ENCODE measurements at regions not wholly inside any gene's neighbourhood (a gene's known extent, or its start where the extent isn't known, plus 50 kb on each side); places are given as distances from the start of the nearest gene placed in this dataset.

GRCh38 chr2:81747481-81748070 lies 1443.0 kb upstream of the LRRTM1 start:
- Histone ChIP-seq H3K9me3 (ENCODE audit: low read depth, low read length, poor library complexity, severe bottlenecking) (peaks cover 32% of the 10 kb centered on the region), H3K27me3 (replicated peaks; ENCODE audit: insufficient read depth, low read depth, low read length, poor library complexity) (no peaks in the 10 kb centered on the region), H3K27ac (ENCODE audit: low read depth, low read length, poor library complexity, severe bottlenecking) (no peak overlapping the region), H3K4me3 (ENCODE audit: low read depth, low read length, poor library complexity, severe bottlenecking) (no peak overlapping the region), H3K36me3 (ENCODE audit: insufficient read depth, low read length, poor library complexity, severe bottlenecking) (no peaks in the 10 kb centered on the region), H3K4me1 (ENCODE audit: insufficient read depth, low read length, poor library complexity, severe bottlenecking) (no peaks in the 10 kb centered on the region)
- intact Hi-C loops (cut with micrococcal nuclease; ENCODE audit: unreplicated experiment): no loop called here
- POLR2A ChIA-PET (ENCODE audit: low non-redundant PET): no interaction called here
- DNase-seq (ENCODE audit: low spot score): no peak
- BruUV-seq (replicated peaks): no TSS peak
- no peak for TF ChIP-seq EZH2 (IDR thresholded peaks at IDR 0.05; ENCODE audit: borderline replicate concordance, low read depth, low read length, poor library complexity, severe bottlenecking)
- TF ChIP-seq CTCF (conservative IDR thresholded peaks at IDR 0.05; ENCODE audit: low read depth, low read length): no peak
- CTCF ChIA-PET: no interaction called here

- ChIA-PET CTCF (no interaction called here), POLR2A (ENCODE audit: low non-redundant PET) (no interaction called here)
- peaks cover 31% of the 10 kb centered on the region for H3K9me3 ChIP-seq (ENCODE audit: low read depth, low read length, poor library complexity, severe bottlenecking)
- no peaks in the 10 kb centered on the region for H3K4me1 ChIP-seq (ENCODE audit: insufficient read depth, low read length, poor library complexity, severe bottlenecking)
- H3K27ac ChIP-seq (ENCODE audit: low read depth, low read length, poor library complexity, severe bottlenecking): no peak overlapping the region
- no peaks in the 10 kb centered on the region for H3K36me3 ChIP-seq (ENCODE audit: insufficient read depth, low read length, poor library complexity, severe bottlenecking)
- intact Hi-C loops (cut with micrococcal nuclease; ENCODE audit: unreplicated experiment): no loop called here
- no peak for TF ChIP-seq CTCF (conservative IDR thresholded peaks at IDR 0.05; ENCODE audit: low read depth, low read length)
- TF ChIP-seq EZH2 (IDR thresholded peaks at IDR 0.05; ENCODE audit: borderline replicate concordance, low read depth, low read length, poor library complexity, severe bottlenecking): no peak
- no peak overlapping the region for H3K4me3 ChIP-seq (ENCODE audit: low read depth, low read length, poor library complexity, severe bottlenecking)
- BruUV-seq (replicated peaks): no TSS peak
- DNase-seq (ENCODE audit: low spot score): no peak
- no peaks in the 10 kb centered on the region for H3K27me3 ChIP-seq (replicated peaks; ENCODE audit: insufficient read depth, low read depth, low read length, poor library complexity)
These were observed 1435.4 kb upstream of the LRRTM1 start for GRCh38 chr2:81739966-81740365.

- H3K27ac ChIP-seq (ENCODE audit: low read depth, low read length, poor library complexity, severe bottlenecking): no peak overlapping the region
- H3K4me1 ChIP-seq (ENCODE audit: insufficient read depth, low read length, poor library complexity, severe bottlenecking): no peaks in the 10 kb centered on the region
- H3K27me3 ChIP-seq (replicated peaks; ENCODE audit: insufficient read depth, low read depth, low read length, poor library complexity): no peaks in the 10 kb centered on the region
- intact Hi-C loops (cut with micrococcal nuclease; ENCODE audit: unreplicated experiment): no loop called here
- H3K36me3 ChIP-seq (ENCODE audit: insufficient read depth, low read length, poor library complexity, severe bottlenecking): no peaks in the 10 kb centered on the region
- CTCF ChIA-PET: no interaction called here
- TF ChIP-seq CTCF (conservative IDR thresholded peaks at IDR 0.05; ENCODE audit: low read depth, low read length) (no peak), EZH2 (IDR thresholded peaks at IDR 0.05; ENCODE audit: borderline replicate concordance, low read depth, low read length, poor library complexity, severe bottlenecking) (no peak)
- POLR2A ChIA-PET (ENCODE audit: low non-redundant PET): no interaction called here
- peaks cover 48% of the 10 kb centered on the region for H3K9me3 ChIP-seq (ENCODE audit: low read depth, low read length, poor library complexity, severe bottlenecking)
- no peak overlapping the region for H3K4me3 ChIP-seq (ENCODE audit: low read depth, low read length, poor library complexity, severe bottlenecking)
- no peak for DNase-seq (ENCODE audit: low spot score)
- no TSS peak for BruUV-seq (replicated peaks)
These were observed 1430.4 kb upstream of the LRRTM1 start for GRCh38 chr2:81734981-81735380.

All from A673 (cell line).